ENCODE measurements at regions not wholly inside any gene's neighbourhood (a gene's known extent, or its start where the extent isn't known, plus 50 kb on each side); places are given as distances from the start of the nearest gene placed in this dataset.

GRCh38 chr5:27561408-27561807 lies 523.0 kb upstream of the CDH9 start:
- no peak for DNase-seq
- no peaks in the 10 kb centered on the region for H3K27me3 Mint-ChIP-seq
- POLR2A ChIA-PET, result no interaction called here
- no peak overlapping the region for H3K27ac Mint-ChIP-seq
- no peak overlapping the region for H3K4me3 Mint-ChIP-seq
- intact Hi-C loops (cut with micrococcal nuclease), result no loop called here
- no peaks in the 10 kb centered on the region for H3K4me1 Mint-ChIP-seq (ENCODE audit: low read depth)
- H3K9me3 Mint-ChIP-seq, result peaks cover 9% of the 10 kb centered on the region
- CTCF ChIA-PET, result no interaction called here
- H3K36me3 Mint-ChIP-seq, result no peaks in the 10 kb centered on the region

DNA sequence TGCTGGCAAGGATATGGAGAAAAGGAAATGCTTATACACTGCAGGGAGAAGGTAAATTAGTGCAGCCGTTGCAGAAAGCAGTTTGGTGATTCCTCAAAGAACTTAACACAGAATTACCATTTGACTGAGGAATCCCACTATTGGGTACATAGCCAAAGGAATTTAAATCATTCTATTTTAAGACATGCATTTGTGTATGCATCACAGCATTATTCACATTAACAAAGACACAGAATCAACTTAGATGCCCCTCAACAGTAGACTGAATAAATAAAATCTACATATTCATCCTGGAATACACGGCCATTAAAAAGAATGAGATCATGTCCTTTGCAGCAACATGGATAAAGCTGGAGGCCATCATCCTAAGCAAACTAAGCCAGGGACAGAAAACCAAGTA lies 510.1 kb upstream of the CDH9 start:
- no peak for DNase-seq
- Mint-ChIP-seq H3K4me1 (ENCODE audit: low read depth) (no peaks in the 10 kb centered on the region), H3K36me3 (no peaks in the 10 kb centered on the region), H3K27me3 (no peaks in the 10 kb centered on the region), H3K27ac (no peak overlapping the region), H3K9me3 (peaks cover 20% of the 10 kb centered on the region), H3K4me3 (no peak overlapping the region)
- POLR2A ChIA-PET, result no interaction called here
- intact Hi-C loops (cut with micrococcal nuclease), result no loop called here
- CTCF ChIA-PET, result no interaction called here

- no peak overlapping the region for H3K27ac Mint-ChIP-seq
- peaks cover 22% of the 10 kb centered on the region for H3K9me3 Mint-ChIP-seq
- ChIA-PET CTCF (no interaction called here), POLR2A (no interaction called here)
- intact Hi-C loops (cut with micrococcal nuclease), result no loop called here
- H3K4me1 Mint-ChIP-seq (ENCODE audit: low read depth), result no peaks in the 10 kb centered on the region
- H3K27me3 Mint-ChIP-seq, result no peaks in the 10 kb centered on the region
- no peak for DNase-seq
- no peaks in the 10 kb centered on the region for H3K36me3 Mint-ChIP-seq
- no peak overlapping the region for H3K4me3 Mint-ChIP-seq
These were observed 496.7 kb upstream of the CDH9 start for GRCh38 chr5:27535031-27535557.

DNA sequence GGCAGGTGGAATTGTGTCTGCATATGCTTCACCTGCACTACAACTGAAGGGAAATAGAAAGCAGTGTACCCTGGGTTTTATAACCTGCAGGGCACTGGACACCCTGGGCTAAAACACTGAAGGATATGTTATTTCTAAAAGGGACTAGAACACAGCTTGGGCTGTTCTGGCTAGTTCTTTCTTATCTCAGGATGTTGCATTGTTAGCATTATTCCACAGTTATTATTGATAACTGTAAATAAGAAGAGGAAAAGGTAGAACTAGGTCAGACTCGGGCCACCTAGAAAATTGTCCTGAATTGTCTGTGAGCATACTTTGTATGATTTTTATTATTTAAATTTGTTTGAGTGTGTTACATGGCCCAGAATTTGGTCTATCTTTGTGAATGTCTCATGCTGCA lies 493.9 kb upstream of the CDH9 start:
- no peak for DNase-seq
- H3K36me3 Mint-ChIP-seq, result no peaks in the 10 kb centered on the region
- H3K4me1 Mint-ChIP-seq (ENCODE audit: low read depth), result no peaks in the 10 kb centered on the region
- H3K27ac Mint-ChIP-seq, result no peak overlapping the region
- no peaks in the 10 kb centered on the region for H3K27me3 Mint-ChIP-seq
- POLR2A ChIA-PET, result no interaction called here
- H3K9me3 Mint-ChIP-seq, result peaks cover 16% of the 10 kb centered on the region
- CTCF ChIA-PET, result no interaction called here
- intact Hi-C loops (cut with micrococcal nuclease), result no loop called here
- no peak overlapping the region for H3K4me3 Mint-ChIP-seq

GRCh38 chr5:27524515-27524914 lies 486.1 kb upstream of the CDH9 start:
- POLR2A ChIA-PET, result no interaction called here

DNA sequence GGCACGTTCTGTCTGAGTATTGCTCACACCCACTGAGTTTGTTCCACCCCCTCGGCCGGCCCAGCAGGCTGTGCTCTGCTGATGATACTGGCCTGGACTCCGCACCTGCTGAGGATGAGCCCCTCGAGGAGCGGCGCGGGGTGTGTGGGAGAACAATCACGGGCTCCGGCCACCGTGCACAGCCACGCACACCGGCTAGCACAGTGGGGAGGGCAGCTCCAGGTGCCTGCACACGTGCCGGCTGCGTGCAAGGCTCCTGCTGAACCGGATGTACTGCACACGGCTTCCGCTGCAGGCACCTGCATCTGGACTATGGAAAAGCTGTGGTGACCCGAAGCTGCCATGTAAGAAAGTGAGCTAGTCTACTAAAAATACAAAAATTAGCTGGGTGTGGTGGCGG lies 485.2 kb upstream of the CDH9 start:
- intact Hi-C loops (cut with micrococcal nuclease), result no loop called here
- Mint-ChIP-seq H3K4me1 (ENCODE audit: low read depth) (no peaks in the 10 kb centered on the region), H3K27me3 (no peaks in the 10 kb centered on the region), H3K9me3 (peaks cover 33% of the 10 kb centered on the region), H3K4me3 (no peak overlapping the region), H3K36me3 (no peaks in the 10 kb centered on the region), H3K27ac (no peak overlapping the region)
- POLR2A ChIA-PET, result no interaction called here
- DNase-seq, result no peak
- CTCF ChIA-PET, result no interaction called here

More at GRCh38 chr5:27524515-27524914, 486.1 kb upstream of the CDH9 start:
- peaks cover 27% of the 10 kb centered on the region for H3K9me3 Mint-ChIP-seq
- intact Hi-C loops (cut with micrococcal nuclease), result no loop called here
- no peaks in the 10 kb centered on the region for H3K36me3 Mint-ChIP-seq
- CTCF ChIA-PET, result no interaction called here
- no peak for DNase-seq
- no peak overlapping the region for H3K4me3 Mint-ChIP-seq
- H3K27ac Mint-ChIP-seq, result no peak overlapping the region
- no peaks in the 10 kb centered on the region for H3K27me3 Mint-ChIP-seq
- no peaks in the 10 kb centered on the region for H3K4me1 Mint-ChIP-seq (ENCODE audit: low read depth)

DNA sequence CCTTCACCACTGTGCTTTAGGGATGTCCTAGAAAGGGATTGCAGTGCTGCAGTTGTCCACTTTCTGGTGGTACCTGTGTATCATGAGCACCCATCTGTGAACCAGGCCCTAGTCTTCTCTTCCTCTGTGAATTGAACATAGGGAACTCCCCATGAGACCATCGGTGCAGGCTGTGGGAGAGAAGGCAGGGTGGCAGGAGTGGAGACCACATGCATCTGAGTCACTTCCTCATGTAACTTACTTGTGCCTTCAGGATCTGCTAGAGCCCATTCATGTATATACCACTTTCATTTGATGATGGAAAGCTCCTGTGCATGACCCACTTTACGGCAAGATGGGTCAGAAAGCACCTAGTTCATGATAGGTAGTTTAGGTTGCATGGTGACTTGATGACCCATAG lies 478.1 kb upstream of the CDH9 start:
- Mint-ChIP-seq H3K27ac (no peak overlapping the region), H3K27me3 (no peaks in the 10 kb centered on the region), H3K9me3 (peaks cover 44% of the 10 kb centered on the region), H3K36me3 (no peaks in the 10 kb centered on the region), H3K4me3 (no peak overlapping the region), H3K4me1 (ENCODE audit: low read depth) (no peaks in the 10 kb centered on the region)
- ChIA-PET POLR2A (no interaction called here), CTCF (no interaction called here)
- DNase-seq, result no peak
- intact Hi-C loops (cut with micrococcal nuclease), result no loop called here

- no peak overlapping the region for H3K4me3 Mint-ChIP-seq
- intact Hi-C loops (cut with micrococcal nuclease), result no loop called here
- ChIA-PET CTCF (no interaction called here), POLR2A (no interaction called here)
- no peak for DNase-seq
- peaks cover 20% of the 10 kb centered on the region for H3K9me3 Mint-ChIP-seq
- no peak overlapping the region for H3K27ac Mint-ChIP-seq
- H3K27me3 Mint-ChIP-seq, result no peaks in the 10 kb centered on the region
- no peaks in the 10 kb centered on the region for H3K4me1 Mint-ChIP-seq (ENCODE audit: low read depth)
- H3K36me3 Mint-ChIP-seq, result no peaks in the 10 kb centered on the region
These were observed 472.7 kb upstream of the CDH9 start for GRCh38 chr5:27511061-27511460.

DNA sequence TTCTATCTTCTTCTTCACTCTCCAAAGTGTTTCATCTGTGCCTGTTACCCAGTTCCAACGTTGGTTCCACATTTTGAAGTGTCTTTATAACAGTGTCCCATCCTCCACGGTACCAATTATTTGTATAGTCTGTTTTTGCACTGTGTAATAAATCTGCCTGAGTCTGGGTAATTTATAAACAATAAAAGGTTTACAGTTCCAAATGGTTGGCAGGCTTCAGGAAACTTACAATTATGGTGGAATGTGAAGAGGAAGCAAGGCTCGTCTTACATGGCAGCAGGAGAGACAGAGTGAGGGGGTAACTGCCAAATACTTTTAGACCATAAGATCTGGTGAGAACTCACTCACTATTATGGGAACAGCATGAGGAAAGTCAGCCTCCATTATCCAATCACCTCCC lies 465.4 kb upstream of the CDH9 start:
- ChIA-PET CTCF (no interaction called here), POLR2A (no interaction called here)
- Mint-ChIP-seq H3K27me3 (no peaks in the 10 kb centered on the region), H3K9me3 (peaks cover 12% of the 10 kb centered on the region), H3K36me3 (no peaks in the 10 kb centered on the region), H3K4me3 (no peak overlapping the region), H3K4me1 (ENCODE audit: low read depth) (no peaks in the 10 kb centered on the region), H3K27ac (no peak overlapping the region)
- intact Hi-C loops (cut with micrococcal nuclease), result no loop called here
- no peak for DNase-seq

DNA sequence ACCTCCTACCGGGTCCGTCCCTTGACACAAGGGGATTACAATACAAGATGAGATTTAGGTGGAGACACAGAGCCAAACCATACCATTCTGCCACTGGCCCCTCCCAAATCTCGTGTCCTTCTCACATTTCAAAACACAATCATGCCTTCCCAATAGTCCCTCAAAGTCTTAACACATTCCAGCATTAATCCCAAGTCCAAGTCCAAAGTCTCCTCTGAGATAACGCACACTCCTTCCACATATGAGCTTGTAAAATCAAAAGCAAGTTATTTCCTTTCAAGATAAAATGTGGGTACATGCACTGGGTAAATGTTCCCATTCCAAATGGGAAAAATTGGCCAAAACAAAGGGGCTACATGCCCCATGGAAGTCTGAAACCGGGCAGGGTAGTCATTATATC lies 463.9 kb upstream of the CDH9 start:
- no peak overlapping the region for H3K27ac Mint-ChIP-seq
- no peak overlapping the region for H3K4me3 Mint-ChIP-seq
- no peaks in the 10 kb centered on the region for H3K4me1 Mint-ChIP-seq (ENCODE audit: low read depth)
- peaks cover 13% of the 10 kb centered on the region for H3K9me3 Mint-ChIP-seq
- ChIA-PET POLR2A (no interaction called here), CTCF (no interaction called here)
- no peaks in the 10 kb centered on the region for H3K27me3 Mint-ChIP-seq
- DNase-seq, result no peak
- intact Hi-C loops (cut with micrococcal nuclease), result no loop called here
- no peaks in the 10 kb centered on the region for H3K36me3 Mint-ChIP-seq

DNA sequence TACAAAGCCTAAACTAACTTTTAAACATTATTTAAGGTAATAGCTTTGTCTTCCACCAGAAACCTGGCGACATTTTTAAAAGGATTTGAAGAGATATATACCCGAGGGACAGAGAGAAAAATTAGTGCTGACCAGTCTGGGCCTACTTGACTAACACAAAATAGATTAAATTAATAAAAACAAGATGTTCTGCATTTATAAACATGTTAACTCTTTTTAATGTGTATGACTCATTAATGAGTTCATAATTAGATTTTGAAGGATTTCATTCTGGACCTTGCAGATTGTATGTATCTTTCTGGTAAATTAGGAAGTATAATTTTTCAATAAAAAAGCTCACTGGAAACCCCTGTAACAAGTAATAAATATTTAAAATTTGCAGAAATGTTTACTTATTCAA lies 459.1 kb upstream of the CDH9 start:
- H3K27me3 Mint-ChIP-seq, result no peaks in the 10 kb centered on the region
- no peak overlapping the region for H3K4me3 Mint-ChIP-seq
- no peak overlapping the region for H3K27ac Mint-ChIP-seq
- no peak for DNase-seq
- ChIA-PET POLR2A (no interaction called here), CTCF (no interaction called here)
- H3K36me3 Mint-ChIP-seq, result no peaks in the 10 kb centered on the region
- intact Hi-C loops (cut with micrococcal nuclease), result no loop called here
- H3K4me1 Mint-ChIP-seq (ENCODE audit: low read depth), result no peaks in the 10 kb centered on the region
- peaks cover 18% of the 10 kb centered on the region for H3K9me3 Mint-ChIP-seq

GRCh38 chr5:27494887-27495286 lies 456.5 kb upstream of the CDH9 start:
- POLR2A ChIA-PET, result no interaction called here
- H3K4me3 Mint-ChIP-seq, result no peak overlapping the region
- no peak overlapping the region for H3K27ac Mint-ChIP-seq
- no peaks in the 10 kb centered on the region for H3K4me1 Mint-ChIP-seq (ENCODE audit: low read depth)
- intact Hi-C loops (cut with micrococcal nuclease), result no loop called here
- CTCF ChIA-PET, result no interaction called here
- no peak for DNase-seq
- no peaks in the 10 kb centered on the region for H3K36me3 Mint-ChIP-seq
- no peaks in the 10 kb centered on the region for H3K27me3 Mint-ChIP-seq
- H3K9me3 Mint-ChIP-seq, result peaks cover 23% of the 10 kb centered on the region

GRCh38 chr5:27491746-27492439 lies 453.5 kb upstream of the CDH9 start:
- Mint-ChIP-seq H3K4me3 (no peak overlapping the region), H3K9me3 (peaks cover 18% of the 10 kb centered on the region), H3K36me3 (no peaks in the 10 kb centered on the region), H3K27ac (no peak overlapping the region), H3K27me3 (no peaks in the 10 kb centered on the region), H3K4me1 (ENCODE audit: low read depth) (no peaks in the 10 kb centered on the region)
- intact Hi-C loops (cut with micrococcal nuclease), result no loop called here
- POLR2A ChIA-PET, result no interaction called here
- no peak for DNase-seq
- CTCF ChIA-PET, result no interaction called here

Measured in activated CD4-positive, alpha-beta memory T cell treated with anti-CD3 and anti-CD28 coated beads for 36 hours (primary cell).